ENCODE measurements at regions not wholly inside any gene's neighbourhood (a gene's known extent, or its start where the extent isn't known, plus 50 kb on each side); places are given as distances from the start of the nearest gene placed in this dataset.
"Not testable (repeated sequence)": the region's sequence is repeated elsewhere in the genome, so short reads cannot be mapped to it uniquely, and the experiment has no call there.

DNA sequence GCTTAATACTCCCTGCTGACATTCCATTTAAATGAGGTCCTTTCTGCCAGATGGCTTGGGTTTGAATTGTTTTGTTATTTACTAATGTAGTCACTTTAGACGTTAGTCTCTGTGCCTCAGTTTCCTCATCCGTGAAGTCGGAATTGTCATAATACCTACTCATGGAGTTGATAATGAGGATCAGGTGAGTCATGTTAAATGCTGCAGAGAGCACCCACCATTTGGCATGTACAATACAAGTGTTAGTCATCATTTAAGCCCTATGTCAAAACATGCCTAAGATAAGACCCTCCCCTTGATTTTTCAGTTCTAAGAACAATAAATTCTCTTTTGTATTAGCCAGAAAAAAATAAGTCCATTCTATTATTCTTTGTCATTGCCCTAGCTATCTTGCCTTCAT, 534.8 kb upstream of the HTR2C start:
- Histone ChIP-seq H3K27me3 (ENCODE audit: insufficient read depth, poor library complexity, severe bottlenecking) (no peaks in the 10 kb centered on the region), H3K27ac (replicated peaks) (no peak overlapping the region), H3K4me3 (replicated peaks; ENCODE audit: insufficient read depth, low read length) (no peak overlapping the region)
- no peak for DNase-seq (ENCODE audit: low read depth in 1 of 2, low spot score in 1 of 2)
- no peak for TF ChIP-seq GABPA (IDR thresholded peaks at IDR 0.05; ENCODE audit: low read depth)
- no peak for TF ChIP-seq SPI1 (IDR thresholded peaks at IDR 0.05; ENCODE audit: borderline replicate concordance, low read depth)
- TF ChIP-seq, protein P1, sequence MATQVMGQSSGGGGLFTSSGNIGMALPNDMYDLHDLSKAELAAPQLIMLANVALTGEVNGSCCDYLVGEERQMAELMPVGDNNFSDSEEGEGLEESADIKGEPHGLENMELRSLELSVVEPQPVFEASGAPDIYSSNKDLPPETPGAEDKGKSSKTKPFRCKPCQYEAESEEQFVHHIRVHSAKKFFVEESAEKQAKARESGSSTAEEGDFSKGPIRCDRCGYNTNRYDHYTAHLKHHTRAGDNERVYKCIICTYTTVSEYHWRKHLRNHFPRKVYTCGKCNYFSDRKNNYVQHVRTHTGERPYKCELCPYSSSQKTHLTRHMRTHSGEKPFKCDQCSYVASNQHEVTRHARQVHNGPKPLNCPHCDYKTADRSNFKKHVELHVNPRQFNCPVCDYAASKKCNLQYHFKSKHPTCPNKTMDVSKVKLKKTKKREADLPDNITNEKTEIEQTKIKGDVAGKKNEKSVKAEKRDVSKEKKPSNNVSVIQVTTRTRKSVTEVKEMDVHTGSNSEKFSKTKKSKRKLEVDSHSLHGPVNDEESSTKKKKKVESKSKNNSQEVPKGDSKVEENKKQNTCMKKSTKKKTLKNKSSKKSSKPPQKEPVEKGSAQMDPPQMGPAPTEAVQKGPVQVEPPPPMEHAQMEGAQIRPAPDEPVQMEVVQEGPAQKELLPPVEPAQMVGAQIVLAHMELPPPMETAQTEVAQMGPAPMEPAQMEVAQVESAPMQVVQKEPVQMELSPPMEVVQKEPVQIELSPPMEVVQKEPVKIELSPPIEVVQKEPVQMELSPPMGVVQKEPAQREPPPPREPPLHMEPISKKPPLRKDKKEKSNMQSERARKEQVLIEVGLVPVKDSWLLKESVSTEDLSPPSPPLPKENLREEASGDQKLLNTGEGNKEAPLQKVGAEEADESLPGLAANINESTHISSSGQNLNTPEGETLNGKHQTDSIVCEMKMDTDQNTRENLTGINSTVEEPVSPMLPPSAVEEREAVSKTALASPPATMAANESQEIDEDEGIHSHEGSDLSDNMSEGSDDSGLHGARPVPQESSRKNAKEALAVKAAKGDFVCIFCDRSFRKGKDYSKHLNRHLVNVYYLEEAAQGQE (IDR thresholded peaks at IDR 0.05; ENCODE audit: insufficient replicate concordance, low read depth), result no peak
- TF ChIP-seq POLR2AphosphoS5 (IDR thresholded peaks at IDR 0.05; ENCODE audit: low read depth), result no peak
- TF ChIP-seq, protein P2, sequence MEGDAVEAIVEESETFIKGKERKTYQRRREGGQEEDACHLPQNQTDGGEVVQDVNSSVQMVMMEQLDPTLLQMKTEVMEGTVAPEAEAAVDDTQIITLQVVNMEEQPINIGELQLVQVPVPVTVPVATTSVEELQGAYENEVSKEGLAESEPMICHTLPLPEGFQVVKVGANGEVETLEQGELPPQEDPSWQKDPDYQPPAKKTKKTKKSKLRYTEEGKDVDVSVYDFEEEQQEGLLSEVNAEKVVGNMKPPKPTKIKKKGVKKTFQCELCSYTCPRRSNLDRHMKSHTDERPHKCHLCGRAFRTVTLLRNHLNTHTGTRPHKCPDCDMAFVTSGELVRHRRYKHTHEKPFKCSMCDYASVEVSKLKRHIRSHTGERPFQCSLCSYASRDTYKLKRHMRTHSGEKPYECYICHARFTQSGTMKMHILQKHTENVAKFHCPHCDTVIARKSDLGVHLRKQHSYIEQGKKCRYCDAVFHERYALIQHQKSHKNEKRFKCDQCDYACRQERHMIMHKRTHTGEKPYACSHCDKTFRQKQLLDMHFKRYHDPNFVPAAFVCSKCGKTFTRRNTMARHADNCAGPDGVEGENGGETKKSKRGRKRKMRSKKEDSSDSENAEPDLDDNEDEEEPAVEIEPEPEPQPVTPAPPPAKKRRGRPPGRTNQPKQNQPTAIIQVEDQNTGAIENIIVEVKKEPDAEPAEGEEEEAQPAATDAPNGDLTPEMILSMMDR (IDR thresholded peaks at IDR 0.05; ENCODE audit: insufficient read depth, low read length), result no peak

DNA sequence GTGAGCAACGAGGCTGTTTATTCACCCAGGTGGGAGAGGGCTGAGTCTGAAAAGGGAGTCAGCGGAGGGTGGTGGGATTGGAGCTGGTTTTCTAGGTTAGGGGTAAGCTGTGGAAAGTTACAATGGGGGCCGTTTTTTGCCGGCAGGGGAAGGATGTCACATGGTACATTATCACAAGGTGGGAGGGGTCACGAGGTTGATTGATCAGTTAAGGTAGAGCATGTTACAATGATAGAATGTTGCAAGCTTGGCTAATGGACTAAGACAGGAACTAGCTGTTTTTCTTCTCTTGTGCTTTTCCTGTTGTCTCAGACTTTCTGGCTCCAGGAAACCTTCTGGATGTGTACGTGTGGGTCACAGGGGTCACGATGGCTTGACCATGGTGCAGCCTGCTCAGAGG, 536.3 kb upstream of the HTR2C start:
- TF ChIP-seq, protein P1 (IDR thresholded peaks at IDR 0.05; ENCODE audit: insufficient replicate concordance, low read depth), result no peak
- no peak for TF ChIP-seq GABPA (IDR thresholded peaks at IDR 0.05; ENCODE audit: low read depth)
- no peak for TF ChIP-seq SPI1 (IDR thresholded peaks at IDR 0.05; ENCODE audit: borderline replicate concordance, low read depth)
- TF ChIP-seq POLR2AphosphoS5 (IDR thresholded peaks at IDR 0.05; ENCODE audit: low read depth), result no peak
- TF ChIP-seq, protein P2 (IDR thresholded peaks at IDR 0.05; ENCODE audit: insufficient read depth, low read length), result no peak
- H3K27me3 ChIP-seq (ENCODE audit: insufficient read depth, poor library complexity, severe bottlenecking), result no peaks in the 10 kb centered on the region
- DNase-seq (ENCODE audit: low read depth in 1 of 2, low spot score in 1 of 2), result no peak
- no peak overlapping the region for H3K4me3 ChIP-seq (replicated peaks; ENCODE audit: insufficient read depth, low read length)
- H3K27ac ChIP-seq (replicated peaks), result no peak overlapping the region

DNA sequence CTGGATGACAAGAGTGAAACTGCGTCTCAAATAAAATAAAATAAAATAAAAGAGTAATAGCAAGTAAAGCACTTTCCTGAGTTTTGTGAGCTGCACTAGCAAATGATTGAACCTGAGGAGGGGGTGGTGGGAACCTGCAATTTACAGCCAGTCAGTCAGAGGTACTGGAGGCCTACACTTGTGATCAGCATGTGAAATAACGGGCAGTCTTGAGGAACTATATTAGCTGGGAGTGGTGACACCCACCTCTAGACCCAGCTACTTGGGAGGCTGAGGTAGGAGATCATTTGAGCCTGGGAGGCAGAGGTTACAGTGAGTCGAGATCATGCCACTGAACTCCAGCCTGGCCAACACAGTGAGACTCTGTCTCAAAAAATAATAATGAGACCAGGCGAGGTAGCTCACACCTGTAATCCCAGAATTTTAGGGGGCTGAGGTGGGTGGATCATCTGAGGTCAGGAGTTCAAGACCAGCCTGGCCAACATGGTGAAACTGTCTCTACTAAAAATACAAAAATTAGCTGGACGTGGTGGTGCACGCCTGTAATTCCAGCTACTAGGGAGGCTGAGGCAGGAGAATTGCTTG, 537.1 kb upstream of the HTR2C start:
- no peak overlapping the region for H3K27ac ChIP-seq (replicated peaks)
- TF ChIP-seq SPI1 (IDR thresholded peaks at IDR 0.05; ENCODE audit: borderline replicate concordance, low read depth) (no peak), POLR2AphosphoS5 (IDR thresholded peaks at IDR 0.05; ENCODE audit: low read depth) (no peak), GABPA (IDR thresholded peaks at IDR 0.05; ENCODE audit: low read depth) (no peak)
- TF ChIP-seq, protein P1 (IDR thresholded peaks at IDR 0.05; ENCODE audit: insufficient replicate concordance, low read depth), result no peak
- TF ChIP-seq, protein P2 (IDR thresholded peaks at IDR 0.05; ENCODE audit: insufficient read depth, low read length), result no peak
- DNase-seq (ENCODE audit: low read depth in 1 of 2, low spot score in 1 of 2), result no peak
- no peak overlapping the region for H3K4me3 ChIP-seq (replicated peaks; ENCODE audit: insufficient read depth, low read length)
- no peaks in the 10 kb centered on the region for H3K27me3 ChIP-seq (ENCODE audit: insufficient read depth, poor library complexity, severe bottlenecking)

DNA sequence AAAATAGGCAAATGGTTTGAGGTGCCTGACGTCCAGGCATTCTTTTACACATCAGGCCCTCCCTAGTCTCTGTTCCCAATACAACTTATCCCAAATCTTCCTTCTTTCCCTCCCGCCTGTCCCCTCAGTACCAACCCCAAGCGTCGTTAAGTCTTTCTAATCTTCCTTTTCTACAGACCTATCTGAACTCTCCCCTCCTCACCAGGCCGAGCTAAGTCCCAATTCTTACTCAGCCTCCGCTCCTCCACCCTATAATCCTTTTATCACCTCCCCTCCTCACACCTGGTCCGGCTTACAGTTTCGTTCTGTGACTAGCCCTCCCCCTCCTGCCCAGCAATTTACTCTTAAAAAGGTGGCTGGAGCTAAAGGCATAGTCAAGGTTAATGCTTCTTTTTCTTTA, 542.4 kb upstream of the HTR2C start:
- DNase-seq (ENCODE audit: low read depth in 1 of 2, low spot score in 1 of 2); H3K27ac ChIP-seq (replicated peaks); H3K4me3 ChIP-seq (replicated peaks; ENCODE audit: insufficient read depth, low read length); H3K27me3 ChIP-seq (ENCODE audit: insufficient read depth, poor library complexity, severe bottlenecking): not testable (repeated sequence)

DNA sequence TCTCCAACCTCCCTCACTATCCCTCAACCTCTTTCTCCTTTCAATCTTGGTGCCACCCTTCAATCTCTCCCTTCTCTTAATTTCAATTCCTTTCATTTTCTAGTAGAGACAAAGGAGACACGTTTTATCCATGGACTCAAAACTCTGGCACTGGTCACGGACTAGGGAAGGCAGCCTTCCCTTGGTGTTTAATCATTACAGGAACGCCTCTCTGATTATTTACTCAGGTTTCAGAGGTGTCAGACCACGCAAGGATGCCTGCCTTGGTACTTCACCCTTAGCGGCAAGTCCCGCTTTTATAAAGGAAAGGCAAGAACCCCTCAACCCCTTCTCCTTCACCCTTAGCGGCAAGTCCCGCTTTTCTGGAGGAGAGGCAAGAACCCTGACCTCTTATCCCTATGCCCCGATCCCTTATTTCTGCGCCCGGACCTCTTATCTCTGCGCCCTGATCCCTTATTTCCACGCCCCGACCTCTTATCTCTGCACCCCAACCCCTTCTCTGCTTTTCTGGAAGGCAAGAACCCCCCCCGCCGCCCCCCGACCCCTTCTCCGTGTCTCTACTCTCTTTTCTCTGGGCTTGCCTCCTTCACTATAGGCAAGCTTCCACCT, 543.1 kb upstream of the HTR2C start:
- not testable (repeated sequence) for H3K4me3 ChIP-seq (replicated peaks; ENCODE audit: insufficient read depth, low read length); H3K27ac ChIP-seq (replicated peaks); DNase-seq (ENCODE audit: low read depth in 1 of 2, low spot score in 1 of 2); H3K27me3 ChIP-seq (ENCODE audit: insufficient read depth, poor library complexity, severe bottlenecking)

DNA sequence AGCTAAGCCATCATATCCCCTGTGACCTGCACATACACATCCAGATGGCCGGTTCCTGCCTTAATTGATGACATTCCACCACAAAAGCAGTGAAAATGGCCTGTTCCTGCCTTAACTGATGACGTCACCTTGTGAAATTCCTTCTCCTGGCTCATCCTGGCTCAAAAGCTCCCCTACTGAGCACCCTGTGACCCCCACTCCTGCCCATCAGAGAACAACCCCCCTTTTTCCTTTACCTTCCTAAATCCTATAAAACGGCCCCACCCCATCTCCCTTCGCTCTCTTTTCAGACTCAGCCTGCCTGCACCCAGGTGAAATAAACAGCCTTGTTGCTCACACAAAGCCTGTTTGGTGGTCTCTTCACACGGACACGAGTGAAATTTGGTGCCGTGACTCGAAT, 543.8 kb upstream of the HTR2C start:
- not testable (repeated sequence) for H3K27ac ChIP-seq (replicated peaks); H3K4me3 ChIP-seq (replicated peaks; ENCODE audit: insufficient read depth, low read length); H3K27me3 ChIP-seq (ENCODE audit: insufficient read depth, poor library complexity, severe bottlenecking)

More for the DNA sequence above, 543.8 kb upstream of the HTR2C start:
- DNase-seq (ENCODE audit: low read depth in 1 of 2, low spot score in 1 of 2), result not testable (repeated sequence)
